ENCODE measurements at regions not wholly inside any gene's neighbourhood (a gene's known extent, or its start where the extent isn't known, plus 50 kb on each side); places are given as distances from the start of the nearest gene placed in this dataset.
"Not testable (repeated sequence)": the region's sequence is repeated elsewhere in the genome, so short reads cannot be mapped to it uniquely, and the experiment has no call there.

GRCh38 chrX:31014474-31014873, 57.4 kb downstream of the FTHL17 start:
- DNase-seq (ENCODE audit: low read depth): not testable (repeated sequence)

DNA sequence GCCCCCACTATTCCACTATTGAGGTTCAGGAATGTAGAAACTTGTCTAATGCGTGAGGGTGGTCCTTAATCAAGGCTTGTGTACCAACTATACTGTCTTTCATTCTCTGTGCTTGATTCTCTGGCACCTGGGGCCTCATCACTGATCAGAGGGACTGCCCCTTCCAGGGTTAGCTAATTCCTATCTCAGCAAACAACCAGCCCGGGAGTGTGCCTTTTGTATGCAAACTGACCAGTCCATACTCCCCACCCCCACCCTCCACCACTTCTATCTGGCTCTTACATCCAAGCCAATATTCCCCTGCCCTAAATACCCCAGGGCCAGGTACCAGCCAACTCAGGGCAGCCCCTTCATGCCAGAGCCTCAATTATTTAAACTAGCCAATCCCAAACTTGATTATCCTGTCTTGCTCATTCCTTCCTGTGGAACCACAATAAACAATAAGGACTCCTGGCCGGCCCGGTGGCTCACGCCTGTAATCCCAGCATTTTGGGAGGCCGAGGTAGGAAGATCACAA, 59.3 kb downstream of the FTHL17 start:
- DNase-seq (ENCODE audit: low read depth): no peak

DNA sequence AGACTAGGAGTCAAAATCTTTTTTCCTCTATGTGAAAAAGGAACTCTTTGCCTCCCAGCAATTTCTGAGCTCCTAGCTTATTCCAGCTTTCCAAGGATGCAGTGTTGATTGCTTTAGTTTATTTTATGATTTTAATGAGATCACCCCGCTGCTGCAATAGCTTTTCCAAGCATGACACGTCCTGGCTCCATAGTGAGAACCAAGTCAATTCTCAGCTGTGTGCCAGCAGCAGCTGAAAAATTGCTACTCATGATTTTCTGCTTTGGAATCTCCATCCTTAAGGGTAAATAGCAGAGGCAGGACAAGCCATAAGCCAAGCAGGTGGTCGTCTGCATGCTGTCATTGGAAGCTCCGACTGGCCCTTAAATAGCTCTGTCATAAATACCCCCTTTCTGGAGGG, 64.5 kb downstream of the FTHL17 start:
- no peak for DNase-seq (ENCODE audit: low read depth)

DNA sequence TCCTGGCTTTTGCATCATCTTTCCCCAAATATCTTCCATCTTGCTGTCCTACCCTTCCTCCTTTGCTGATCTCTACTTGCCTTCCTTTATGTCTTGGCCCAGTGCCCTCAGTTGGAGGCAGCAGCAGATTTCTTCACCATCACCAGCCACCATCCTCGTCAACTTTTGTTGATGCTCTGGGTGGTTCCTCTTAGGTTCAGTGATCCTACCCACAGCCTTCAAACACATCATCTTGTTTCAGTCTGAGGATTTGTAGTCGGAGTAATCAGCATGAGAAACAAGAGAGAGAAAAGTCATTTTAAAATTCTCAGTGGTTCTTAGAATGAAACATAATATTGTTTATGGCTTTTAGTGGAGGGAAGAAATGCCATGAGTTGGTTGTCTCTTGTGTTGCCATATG, 65.8 kb downstream of the FTHL17 start:
- DNase-seq (ENCODE audit: low read depth): no peak

GRCh38 chrX:30997411-30997810, 74.4 kb downstream of the FTHL17 start:
- DNase-seq (ENCODE audit: low read depth): no peak

DNA sequence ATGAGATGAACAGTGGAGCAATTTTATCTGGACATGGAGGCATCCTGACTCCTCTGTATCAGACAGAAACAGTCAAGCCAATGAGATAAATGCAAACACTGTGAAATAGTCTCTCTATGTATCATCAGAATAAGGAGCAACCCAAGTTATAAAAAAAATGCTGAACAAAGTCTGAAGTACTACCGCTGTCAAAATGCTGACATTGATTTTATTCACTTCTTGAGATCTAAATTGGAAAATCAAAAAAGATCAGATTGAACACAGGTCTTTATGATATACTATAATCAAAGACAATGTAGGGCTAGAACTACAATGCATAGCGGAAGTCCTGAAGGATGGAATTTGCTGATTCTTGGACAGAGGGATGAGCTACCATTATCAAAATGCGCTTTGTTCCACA, 76.1 kb downstream of the FTHL17 start:
- DNase-seq (ENCODE audit: low read depth): no peak

DNA sequence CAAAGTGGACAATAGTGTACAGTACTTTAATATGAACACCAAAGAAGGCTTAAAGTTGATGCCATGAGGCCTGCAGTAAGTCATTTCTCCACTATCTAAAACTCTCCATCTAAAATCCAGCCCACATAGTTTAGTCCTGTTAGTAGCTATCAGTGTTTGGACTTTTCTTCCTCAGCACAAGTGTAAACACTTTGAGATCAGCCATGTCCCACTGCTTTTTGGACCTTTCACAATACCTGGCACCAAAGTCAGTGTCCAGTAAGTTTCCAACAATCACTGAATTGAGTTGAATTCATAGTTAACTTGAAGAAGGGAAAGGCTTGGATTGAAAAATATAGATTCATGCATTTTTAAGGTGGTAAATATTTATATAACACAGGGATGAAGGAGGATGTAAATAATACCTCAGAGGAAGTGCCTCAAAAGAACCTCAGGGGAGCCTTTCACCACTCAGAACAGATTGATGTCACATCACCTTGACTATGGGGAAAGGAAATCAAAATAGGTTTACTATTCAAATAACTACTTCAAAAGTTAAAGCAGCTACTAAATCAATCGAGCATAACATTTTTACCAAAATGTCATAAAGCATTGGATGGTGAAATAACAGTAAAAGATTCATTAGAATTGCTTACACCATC, 76.7 kb downstream of the FTHL17 start:
- no peak for DNase-seq (ENCODE audit: low read depth)

DNA sequence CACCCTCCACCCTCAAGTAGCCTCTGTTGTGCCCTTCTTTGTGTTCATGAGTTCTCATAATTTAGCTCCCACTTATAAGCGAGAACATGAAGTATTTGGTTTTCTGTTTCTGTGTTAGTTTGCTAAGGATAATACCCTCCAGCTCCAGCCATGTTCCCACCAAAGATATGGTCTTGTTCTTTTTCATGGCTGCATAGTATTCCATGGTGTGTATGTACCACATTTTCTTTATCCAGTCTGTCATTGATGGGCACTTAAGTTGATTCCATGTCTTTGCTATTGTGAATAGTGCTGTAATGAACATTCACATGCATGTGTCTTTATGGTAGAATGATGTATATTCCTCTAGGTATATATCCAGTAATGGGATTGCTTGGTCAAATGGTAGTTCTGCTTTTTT, 77.8 kb downstream of the FTHL17 start:
- DNase-seq (ENCODE audit: low read depth): not testable (repeated sequence)

GRCh38 chrX:30992381-30992904, 79.4 kb downstream of the FTHL17 start:
- DNase-seq (ENCODE audit: low read depth): no peak

DNA sequence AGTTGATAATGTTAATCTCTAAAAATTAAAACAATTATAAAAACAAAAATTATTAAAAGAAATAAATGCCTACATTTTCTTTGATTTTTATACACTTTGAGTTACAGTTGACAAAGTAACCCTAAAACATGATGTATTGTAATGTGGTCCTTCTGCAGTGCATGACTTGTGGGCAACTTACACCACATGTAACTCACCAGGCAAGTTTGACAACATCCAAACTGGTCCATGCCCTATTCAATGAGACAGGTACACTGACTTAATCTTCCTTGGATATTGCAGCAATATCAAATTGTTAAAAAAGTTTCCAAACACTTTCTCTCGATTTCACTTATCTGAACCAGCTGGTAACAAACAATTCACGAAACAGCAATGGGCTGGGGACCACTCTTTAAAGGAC, 81.5 kb downstream of the FTHL17 start:
- no peak for DNase-seq (ENCODE audit: low read depth)

GRCh38 chrX:30982467-30982866, 89.4 kb downstream of the FTHL17 start:
- no peak for DNase-seq (ENCODE audit: low read depth)

- DNase-seq (ENCODE audit: low read depth): no peak
Measured at GRCh38 chrX:30981968-30982367, 89.9 kb downstream of the FTHL17 start.

GRCh38 chrX:30979271-30979670, 90.2 kb upstream of the TAB3 start:
- no peak for DNase-seq (ENCODE audit: low read depth)

GRCh38 chrX:30975467-30975866, 86.4 kb upstream of the TAB3 start:
- DNase-seq (ENCODE audit: low read depth): no peak

GRCh38 chrX:30973784-30974427, 84.9 kb upstream of the TAB3 start:
- no peak for DNase-seq (ENCODE audit: low read depth)

DNA sequence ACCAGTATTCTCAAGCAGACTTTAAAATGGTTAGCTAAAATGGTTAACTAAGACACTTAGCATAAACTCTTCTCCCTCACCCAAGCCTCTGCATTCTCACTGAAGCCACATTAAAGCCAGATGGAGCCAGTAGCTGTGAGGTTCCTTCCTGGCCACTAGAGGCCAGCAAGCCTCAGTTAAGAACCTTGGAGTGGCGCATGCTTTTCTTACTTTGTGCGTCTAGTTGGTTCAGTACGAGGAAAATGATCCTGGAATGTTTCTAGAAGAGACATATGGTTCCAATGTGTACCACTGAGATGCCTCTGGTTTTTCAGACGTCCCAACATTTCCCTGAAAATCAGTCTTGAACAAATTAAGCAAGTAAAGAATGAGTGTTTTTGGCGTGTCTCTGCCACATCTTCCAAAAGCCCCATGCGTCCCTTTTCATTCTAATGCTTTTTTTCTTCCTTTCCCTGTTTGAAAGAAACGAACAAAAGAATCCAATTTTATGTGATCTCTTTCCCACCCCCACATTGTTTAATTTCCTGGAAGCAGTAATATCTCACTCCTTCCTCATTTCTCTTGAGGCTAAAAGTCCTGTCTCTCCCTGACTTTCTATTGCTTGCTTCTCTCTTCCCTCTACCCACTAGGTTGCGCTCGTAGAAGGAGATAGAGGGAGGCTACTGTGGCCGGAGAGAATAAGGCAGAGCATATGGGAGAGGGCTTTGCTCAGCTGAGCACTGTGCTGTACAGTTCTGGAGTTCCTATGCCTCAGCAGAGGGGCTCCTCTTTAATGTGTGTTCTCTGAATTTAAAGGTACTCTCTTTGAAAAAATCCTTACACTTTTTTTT, 82.9 kb upstream of the TAB3 start:
- DNase-seq (ENCODE audit: low read depth): peak; percentile 13

DNA sequence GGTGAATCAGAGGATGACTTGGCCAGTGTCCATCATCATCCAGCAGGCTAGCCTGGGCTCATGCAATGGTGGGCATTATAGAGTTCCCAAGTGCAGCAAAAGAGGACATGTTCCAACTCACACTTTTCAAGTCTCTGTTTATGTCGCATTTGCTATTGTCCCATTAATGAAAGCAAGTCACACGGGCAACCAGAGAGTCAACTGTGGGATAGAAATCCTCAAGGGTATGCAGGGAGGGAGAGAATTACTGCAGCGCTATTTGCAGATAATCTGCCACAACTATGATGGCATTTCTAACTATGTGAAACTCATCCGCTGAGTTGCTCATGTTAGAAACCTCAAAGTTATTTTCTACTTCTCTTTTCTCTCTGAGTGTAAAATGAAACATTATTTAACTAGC, 78.5 kb upstream of the TAB3 start:
- DNase-seq (ENCODE audit: low read depth): no peak

DNA sequence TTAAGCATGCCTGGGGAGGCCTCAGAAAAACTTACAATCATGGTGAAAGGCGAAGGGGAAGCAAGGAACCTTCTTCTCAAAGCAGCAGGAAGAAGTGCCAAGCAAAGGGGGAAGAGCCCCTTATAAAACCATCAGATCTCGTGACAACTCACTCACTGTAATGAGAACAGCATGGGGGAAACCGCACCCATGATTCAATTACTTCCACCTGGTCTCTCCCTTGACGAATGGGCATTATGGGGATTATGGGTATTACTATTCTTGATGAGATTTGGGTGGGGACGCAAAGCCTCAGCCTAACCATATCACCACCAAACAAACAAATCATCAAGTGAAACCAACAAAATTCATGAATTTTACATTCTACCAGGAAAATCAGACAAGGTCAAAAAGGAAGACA, 76.7 kb upstream of the TAB3 start:
- DNase-seq (ENCODE audit: low read depth): no peak

- no peak for DNase-seq (ENCODE audit: low read depth)
Measured at GRCh38 chrX:30961387-30962174, 72.5 kb upstream of the TAB3 start.

GRCh38 chrX:30957753-30958152, 68.7 kb upstream of the TAB3 start:
- peak; percentile 40 for DNase-seq (ENCODE audit: low read depth)

DNA sequence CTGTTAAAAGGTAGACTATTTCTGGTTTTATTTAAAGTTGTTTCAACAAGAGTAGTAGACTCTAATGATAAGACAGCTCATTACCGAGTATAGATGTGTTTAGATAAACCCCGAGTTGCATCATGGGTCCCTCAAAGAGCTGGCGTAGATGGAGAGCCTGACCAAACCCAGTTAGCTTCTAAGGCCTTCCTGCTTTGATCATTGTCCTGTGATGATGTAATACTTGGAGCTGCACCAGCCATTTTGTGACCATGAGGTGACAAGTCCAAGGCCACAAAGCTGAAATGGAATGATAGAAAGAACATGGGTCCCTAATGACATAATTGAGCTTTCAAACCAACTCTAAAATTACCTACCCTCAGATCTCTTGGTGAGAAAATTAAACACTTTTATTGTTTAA, 66.6 kb upstream of the TAB3 start:
- no peak for DNase-seq (ENCODE audit: low read depth)

GRCh38 chrX:30951003-30951402, 61.9 kb upstream of the TAB3 start:
- DNase-seq (ENCODE audit: low read depth): no peak

Data from GM04503 (cell line).